ENCODE measurements at regions not wholly inside any gene's neighbourhood (a gene's known extent, or its start where the extent isn't known, plus 50 kb on each side); places are given as distances from the start of the nearest gene placed in this dataset.
"Not testable (repeated sequence)": the region's sequence is repeated elsewhere in the genome, so short reads cannot be mapped to it uniquely, and the experiment has no call there.

DNA sequence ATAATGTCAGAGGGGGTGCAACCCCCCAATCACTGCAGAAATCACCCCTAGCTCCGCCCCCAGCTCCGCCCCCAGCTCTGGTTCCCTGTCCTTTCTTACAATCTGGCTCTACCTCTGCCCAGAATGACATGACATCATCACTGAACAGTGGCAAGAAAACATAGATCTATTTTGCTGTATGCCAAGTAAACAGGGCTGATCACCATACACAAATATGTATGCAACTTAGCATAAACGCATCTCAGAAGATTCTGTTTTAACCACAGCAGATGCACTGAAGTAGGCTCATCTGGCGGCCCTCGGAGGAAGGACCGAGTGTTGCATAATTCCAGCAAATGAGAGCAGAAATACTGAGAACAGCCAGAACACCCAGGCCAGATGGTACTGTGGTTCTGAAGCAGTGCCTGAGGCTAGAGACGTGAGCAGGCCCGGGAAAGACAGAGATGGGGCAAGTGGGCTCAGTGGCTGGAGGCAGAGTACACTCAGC, 293.3 kb upstream of the KLF14 start:
- DNase-seq = no peak

DNA sequence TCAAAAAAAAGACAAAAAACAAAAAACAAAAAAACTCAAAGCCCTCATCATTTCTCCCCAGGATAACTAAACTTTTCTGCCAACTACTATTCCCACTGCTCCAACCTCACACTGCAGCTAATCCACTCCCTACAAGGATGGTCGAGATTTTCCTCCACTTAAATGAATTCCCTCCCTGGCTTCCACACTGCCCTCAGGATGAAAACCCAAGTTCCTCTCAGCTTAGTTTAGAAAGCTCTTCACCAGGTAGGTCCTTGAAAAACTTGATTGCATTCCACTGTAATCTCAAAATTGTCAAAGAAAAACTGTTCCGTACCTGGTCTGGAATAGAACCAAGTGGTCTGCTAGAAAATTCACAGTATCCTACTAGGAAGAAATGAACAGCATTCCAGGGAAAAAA, 294.3 kb upstream of the KLF14 start:
- no peak for DNase-seq

DNA sequence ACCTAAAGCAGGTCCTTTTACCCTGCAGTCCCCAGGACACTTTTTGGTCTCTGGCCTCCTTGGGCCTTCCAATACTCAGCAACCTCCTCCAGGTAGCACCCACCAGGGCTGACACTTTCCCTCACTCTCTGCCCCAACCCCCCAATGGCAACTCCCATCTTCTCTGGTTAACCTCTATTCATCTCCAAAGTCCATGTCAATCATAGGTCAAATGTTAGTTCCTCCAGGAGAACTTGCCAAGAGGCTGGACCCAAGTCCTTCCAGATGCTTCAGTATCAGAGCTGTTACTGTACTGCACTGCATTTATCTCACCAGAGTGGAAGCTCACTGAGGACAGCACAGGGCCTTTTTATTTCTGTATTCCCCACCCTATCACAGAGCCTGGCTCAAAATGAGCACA, 295.0 kb upstream of the KLF14 start:
- no peak for DNase-seq

DNA sequence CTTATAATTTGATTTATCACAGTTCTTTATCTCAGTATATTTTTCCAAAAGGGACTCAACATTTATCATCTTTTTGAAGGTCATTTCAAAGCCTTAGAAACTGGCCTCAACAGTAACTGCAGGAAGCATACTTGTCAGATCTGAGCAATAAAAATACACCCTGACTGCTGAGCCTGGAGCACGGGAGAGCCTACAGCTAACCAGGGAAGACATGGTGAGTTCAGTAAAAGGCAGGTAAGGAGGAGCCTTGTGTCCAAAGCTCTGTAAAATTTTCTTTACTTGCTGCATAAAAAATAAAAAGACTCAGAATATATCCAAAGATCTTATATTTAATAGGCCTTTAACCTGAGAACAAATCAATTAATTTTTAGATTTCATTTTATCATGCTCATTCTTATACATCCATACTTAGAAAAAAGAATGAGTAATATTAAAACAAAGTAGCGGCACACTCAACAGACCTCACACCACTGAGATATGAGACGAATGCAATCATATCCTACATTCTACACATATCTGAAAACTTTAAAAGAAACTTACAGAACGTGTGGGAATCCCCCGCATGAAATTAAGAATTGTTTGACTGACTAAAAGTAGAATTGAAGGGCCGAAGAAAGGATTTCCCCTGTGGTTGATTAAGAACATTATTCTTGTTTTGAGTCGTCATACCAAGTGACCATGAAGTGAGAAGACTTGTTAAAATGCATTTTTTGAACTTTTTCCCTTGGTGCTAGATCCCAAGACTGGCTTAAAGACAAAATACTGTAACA, 296.4 kb upstream of the MKLN1 start:
- no peak for DNase-seq

DNA sequence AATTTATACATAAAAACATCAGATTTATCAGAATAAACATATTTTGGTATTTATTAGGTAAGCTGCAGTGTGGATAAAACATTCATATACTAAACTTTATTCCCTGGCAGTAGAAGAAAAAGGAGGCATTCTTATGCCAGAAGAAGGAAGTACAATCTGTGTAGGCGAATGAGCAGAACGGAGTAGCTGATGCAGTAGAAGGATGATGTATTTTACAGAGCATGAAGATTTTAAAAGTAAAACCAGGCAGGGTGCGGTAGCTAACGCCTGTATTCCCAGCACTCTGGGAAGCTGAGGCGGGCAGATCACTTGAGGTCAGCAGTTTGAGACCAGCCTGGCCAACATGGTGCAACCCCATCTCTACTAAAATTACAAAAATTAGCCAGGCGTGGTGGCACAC, 294.9 kb upstream of the MKLN1 start:
- DNase-seq = no peak

DNA sequence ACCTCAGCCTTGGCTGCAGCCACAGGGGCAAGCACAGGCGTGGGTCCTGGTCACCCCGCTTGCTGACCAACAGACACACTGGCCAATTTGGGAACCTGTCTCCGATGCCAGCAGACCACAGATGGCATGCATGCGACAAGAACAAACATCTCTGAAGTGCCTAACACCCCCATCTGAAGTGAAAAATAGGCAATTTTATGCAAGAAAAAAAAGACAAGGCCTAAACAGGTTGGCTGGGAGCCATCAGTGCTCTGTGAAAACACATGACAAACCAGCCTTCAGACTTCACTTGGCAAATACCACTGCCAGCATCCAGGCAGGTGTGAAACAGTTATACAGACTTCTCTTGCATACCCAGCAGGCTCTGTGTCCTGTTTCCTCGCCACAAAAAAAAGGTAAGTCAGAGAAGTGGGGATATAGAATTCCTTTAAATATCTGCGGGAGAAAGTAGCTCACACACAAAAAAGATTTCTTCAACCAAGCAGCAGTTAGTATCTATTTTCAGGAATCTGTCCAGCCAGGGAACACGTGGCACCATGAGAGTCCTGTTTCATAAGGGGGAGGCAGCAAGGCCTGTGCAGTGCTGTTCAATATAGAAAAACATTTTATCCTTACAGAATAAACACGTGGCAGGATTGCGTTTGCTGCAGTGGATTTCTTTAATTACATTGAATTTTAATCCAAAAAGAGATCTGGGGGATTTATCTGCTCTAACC, 293.4 kb upstream of the MKLN1 start:
- DNase-seq = no peak

DNA sequence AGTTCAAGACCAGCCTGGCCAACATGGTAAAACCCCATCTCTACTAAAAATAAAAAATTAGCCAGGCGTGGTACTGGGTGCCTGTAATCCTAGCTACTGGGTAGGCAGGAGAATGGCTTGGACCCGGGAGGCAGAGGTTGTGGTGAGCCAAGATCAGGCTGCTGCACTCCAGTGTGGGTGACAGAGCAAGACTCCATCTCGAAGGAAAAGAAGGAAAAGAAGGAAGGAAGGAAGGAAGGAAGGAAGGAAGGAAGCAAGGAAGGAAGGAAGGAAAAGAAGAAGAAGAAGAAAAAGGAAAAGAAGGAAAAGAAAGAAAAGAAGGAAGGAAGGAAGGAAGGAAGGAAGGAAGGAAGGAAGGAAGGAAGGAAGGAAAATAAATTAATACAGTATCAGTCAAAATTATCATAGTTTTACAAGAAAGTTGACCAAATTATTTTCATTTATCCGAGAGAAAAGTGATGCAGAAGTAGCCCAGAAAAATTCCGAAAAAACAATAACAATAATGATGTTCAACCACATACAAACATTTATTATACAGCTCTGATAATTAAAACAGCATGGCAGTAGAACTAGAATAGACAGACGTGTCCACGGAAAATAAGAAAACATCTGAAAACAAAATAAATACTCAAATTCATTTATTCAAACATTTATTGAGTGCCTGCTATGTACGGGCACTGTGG, 292.4 kb upstream of the MKLN1 start:
- DNase-seq = no peak

DNA sequence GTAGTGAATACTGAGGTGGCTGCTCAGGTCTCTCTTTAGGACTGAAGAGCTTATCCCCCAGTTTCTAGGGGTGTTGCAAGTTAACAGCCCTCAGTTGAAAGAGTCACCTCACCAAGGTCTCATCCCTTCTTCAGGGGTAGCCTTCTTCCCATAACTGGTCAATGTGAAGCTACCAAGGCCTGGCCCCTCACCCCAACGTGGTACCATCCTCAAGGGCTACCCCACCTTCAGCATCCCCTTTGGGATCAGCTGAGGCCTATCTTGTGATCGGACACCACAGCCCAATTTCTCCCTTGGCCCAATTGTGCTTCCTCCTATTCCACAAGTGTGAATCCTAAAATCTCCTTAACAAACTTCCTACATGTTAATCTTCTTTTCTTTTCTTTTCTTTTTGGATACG, 289.5 kb upstream of the MKLN1 start:
- DNase-seq = no peak

DNA sequence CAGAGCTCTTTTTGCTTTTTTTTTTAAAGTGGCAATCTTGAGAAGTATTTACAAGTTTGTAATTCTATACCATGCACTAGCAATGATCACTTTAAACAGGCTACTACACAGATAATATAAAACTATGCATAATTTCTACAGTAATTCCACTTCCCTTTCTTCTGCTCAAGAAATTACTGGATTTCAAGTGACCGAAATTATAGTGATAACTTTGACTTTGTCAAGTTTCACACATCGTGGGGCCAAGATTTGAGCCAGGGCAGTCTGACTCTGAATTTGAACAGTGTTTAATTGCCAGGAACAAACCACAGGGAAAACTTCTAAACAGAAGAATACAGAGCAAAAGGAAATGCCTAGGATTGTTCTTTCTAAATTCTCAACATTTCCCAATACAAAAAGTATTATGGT, 288.3 kb upstream of the MKLN1 start:
- no peak for DNase-seq

DNA sequence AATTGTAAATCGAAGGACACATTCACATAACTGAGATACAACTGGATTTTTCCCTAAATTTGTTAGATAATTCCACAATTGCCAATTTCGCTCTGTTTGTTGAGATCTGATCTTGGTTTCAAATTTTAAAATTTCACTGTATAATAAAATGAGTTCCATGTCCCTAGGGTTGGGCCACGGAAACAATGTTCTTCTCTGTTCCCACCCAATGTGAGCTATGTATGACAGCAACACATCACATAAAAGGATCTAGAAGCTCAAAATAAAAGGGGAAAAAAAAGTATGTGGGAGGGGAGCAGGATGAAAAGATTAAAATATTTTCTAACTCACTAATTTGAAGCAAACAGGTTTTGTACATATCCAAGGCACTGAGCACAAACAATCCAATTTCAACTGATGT, 287.8 kb upstream of the MKLN1 start:
- DNase-seq = no peak

DNA sequence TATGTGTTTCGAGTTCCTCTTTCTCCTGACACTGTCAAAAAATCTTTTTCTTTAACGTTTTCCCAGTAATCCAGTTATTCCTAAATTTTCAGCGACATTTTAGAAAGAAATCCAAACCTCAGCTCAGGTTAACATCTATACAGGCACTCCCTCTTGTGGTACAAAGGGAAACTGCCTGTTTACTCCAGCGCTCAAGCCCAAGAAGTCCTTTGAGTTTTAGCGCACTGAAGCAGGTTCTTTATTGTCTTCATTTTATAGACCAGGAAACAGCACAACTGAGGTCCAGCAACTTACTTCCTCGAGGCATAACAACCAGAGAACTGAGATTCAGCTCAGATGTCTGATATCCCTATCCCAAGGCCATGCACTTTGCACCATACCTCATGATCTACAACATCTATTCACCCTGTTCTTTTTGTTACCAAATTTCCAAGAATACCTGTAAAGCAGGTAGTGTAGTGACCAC, 287.2 kb upstream of the MKLN1 start:
- no peak for DNase-seq

DNA sequence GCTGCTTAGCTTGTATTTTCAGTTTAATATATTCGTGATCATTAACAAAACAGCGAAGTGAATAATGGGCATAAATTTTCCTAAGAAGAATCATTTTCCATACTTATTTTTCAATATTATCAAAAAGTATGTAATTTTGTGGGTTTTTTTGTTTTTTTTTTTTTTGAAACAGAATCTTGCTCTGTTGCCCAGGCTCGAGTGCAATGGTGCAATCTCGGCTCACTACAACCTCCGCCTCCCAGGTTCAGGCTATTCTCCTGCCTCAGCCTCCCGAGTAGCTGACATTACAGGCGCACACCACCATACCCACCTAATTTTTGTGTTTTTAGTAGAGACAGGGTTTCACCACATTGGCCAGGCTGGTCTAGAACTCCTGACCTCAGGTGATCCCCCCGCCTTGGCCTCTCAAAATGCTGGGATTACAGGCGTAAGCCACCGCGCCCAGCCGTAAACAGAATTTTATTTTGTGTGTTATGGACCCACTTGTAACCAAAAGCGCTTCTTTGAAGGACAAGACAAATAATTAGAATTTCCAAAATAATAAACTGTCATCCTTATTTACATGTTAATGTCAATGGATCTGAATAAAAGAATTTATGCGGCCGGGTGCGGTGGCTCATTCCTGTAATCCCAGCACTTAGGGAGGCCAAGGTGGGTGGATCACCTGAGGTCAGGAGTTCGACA, 286.5 kb upstream of the MKLN1 start:
- DNase-seq = not testable (repeated sequence)

DNA sequence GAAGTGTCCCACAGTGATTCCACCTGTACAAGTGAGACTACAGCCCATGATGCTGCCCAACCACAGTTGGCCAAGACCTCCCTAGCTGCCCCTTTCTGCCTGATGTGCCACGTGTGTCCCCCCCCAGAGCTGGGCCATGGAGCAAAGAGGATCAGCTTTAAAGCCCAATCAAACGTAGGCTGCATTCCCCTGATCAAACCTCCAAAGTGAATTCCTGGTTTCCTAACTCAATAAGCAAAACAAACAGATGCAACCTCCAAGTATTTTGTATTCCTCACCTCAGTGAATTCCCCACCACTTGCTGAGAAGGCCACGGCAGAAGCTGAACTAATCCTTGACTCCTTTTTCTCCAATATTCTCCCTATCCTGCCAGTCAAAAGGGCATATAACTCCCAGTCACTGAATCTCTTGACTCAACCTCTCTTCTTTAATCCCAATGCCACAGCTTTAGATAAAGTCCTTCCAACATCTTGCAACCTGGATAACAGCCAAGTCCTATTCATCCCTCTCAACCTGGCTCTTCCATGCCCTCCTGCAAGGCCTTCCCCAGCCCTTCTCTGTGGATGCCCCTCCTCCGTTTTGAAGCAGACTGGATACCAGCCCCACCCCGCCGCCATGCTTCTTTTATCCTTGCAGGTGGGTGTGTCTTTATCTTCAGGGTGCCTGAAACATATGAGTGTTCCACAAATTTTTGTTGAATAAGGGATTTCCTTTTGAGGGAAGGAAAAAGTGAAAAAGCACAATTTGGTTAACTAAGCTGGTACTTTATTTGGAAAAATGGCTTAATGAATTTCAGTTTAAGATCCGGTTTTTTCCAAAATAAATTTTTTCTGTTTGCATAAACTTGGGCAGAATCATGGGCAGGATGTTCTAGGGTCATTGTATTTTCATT, 285.2 kb upstream of the MKLN1 start:
- no peak for DNase-seq

DNA sequence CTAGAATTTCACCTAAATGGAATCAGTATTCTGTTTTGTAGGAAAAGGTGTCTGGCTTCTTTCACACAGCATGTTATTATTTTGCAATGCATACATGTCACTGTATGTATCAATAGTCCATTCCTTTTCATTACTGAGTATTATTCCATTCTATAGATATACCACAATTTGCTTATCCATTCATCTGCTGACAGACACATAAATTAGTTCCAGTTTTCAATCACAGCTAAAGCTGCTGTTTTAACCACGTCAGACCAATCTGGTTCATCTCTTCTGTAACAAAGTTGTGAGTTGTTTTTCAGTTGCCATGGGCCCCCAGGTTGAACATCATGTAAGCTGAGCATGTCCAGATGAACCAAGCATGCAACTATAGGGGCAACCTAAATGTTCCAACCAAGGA, 282.1 kb upstream of the MKLN1 start:
- no peak for DNase-seq

DNA sequence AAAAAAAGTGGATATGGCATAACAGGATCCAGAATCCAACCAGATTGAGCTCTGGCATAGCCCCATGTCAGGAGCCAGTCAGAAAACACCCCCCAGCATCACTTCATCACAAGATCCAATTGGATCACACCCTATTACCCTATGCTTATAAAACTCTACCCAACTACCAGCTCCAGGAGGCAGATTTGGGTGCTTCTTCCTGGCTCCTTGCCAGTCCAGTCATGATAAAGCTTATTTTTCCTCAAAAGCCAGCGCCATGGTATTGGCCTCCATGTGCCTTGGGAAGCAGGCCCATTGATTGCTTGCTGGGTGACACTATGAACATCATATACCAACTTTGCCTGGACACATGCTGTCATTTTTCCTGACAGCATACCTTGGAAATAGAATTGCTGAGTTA, 281.4 kb upstream of the MKLN1 start:
- no peak for DNase-seq

DNA sequence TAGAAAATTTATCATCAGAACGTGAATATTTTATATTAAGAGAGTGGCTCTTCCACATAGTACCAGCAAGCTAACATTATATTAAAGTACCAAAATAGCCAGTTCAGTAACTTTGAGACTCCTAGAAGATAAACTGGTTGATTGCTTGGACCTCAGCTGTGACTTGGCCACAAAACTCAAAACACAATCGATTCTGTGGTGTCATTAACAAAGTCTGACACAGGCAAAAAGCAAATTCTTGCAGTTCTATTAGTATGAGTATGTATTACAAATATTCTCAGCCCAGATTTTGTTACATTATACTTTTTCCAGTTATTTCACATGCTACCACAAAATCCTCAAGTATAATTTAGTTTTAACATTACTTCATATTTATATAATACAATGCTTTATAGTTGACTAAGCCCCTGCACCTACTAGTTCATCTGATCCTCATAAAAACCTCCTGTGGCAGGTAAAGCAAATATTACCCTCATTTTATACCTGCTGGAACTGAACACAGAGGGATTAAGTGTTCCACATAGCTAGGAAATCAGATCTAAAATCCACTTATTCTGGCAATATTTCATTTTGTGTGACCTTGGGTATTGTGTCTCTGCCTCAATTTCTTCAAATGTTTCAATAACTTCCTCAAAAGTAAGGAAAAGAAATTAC, 279.9 kb upstream of the MKLN1 start:
- no peak for DNase-seq

DNA sequence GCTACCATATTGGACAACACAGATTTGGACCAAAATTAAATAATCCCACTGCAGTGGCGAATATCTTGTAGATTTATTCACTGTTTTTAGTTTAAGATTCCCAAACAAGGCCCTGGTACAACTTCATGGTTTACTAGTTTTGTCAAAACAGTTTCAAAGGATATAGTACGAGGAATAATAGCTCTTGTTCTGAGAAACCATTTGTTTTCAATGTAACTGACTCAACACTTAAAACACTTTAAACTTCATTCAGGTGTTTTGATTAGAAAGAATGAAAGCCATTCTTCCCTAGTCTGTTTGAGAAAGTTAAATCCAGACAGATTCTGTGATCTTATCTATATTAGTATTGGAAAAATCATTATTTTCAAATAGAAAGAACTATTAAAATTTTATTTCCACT, 276.4 kb upstream of the MKLN1 start:
- no peak for DNase-seq

DNA sequence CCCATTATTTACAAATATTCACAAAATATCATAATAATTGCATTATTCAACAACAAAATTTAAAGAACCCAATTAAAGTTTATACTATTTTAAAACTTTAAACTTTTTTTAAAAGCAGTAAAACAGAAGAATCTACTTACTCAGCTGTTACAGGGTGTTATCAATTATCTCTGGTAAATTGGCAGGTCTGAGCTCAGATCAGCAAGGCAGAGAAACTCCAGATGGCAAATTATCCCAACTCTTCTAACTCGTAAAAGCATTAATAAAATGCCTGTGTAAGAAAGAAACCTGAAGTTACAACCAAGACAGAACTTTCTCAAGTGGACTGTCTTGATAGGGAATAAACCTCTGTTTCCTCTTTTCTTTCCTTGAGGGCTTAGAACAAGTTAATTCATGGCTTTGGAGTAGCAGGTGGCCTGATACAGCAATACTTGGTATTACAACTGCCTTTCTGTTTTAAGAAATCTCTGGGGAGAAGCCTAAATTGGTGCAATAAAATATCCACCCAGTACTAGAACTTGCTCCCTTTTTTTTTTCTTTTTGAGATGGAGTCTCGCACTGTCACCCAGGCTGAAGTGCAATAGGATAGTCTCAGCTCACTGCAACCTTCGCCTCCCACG, 275.3 kb upstream of the MKLN1 start:
- DNase-seq = no peak

DNA sequence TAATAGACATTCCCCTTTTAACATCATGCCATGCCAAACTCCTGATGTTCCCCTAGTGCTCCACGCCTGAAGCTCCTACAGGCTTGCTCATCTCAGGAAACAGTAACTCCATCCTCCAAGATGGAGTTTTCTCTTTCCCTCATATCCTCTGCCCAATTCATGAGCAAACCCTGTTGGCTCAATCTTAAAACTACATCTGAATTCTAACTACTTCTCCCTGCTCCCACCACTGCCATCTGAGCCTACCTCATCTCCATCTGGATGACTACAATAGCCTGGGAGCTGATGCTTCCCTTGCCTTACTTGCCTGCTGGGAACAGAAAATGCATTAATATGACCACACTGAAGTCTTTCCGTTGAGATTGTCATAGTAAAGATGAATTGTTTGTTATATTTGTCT, 271.7 kb upstream of the MKLN1 start:
- DNase-seq = no peak

DNA sequence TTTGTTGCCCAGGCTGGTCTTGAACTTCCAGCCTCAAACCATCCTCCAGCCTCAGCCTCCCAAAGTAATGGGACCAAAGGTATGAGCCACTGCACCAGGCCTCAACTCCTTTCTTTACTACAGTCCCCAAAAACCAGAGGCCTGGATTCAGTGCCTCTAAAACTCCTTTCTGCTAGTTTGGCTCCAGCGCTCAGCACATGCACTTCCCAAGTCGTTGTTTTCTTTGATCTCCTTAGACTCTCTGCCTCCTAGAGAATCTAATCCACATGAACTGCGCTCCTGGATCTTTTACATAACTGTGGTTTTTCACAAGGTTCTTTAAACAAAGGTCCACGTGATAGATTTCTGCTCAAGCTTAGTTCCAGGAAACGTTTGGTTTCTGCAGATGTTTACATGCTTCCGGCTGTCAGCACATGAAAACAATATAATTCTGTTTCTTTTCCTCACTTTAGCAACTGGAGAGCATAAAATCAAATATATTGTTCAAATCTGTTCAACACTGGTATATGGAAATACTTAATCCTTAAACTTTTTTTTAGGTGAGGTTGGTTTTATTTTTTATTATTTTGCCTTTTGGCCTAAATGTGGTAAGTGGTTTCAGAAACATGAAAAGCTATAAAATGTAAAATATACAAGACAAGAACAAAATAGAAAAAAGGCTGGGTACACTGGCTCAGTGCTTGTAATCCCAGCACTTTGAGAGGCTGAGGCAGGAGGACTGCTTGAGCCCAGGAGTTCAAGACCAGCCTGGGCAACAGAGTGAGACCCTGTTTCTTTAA, 270.5 kb upstream of the MKLN1 start:
- DNase-seq = no peak

DNA sequence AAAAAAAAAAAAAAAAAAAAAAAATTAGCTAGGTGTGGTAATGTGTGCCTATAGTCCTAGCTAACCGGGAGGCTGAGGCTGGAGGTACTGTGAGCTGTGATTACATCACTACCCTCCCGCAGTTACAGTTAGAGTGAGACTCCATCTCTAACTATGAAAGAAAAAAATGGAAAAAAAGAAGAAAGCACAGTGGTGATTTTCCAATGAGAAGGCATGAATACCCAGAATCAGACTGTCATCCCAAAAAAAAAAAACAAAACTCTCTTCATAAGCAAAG, 269.9 kb upstream of the MKLN1 start:
- no peak for DNase-seq
